K562 (cell line): ENCODE measurements at regions not wholly inside any gene's neighbourhood (a gene's known extent, or its start where the extent isn't known, plus 50 kb on each side); places are given as distances from the start of the nearest gene placed in this dataset.
A peak's percentile ranks its signal among the peaks of the same experiment; 100 is the strongest.

Experiments used
- CBFA2T3 ChIP-seq: fragments of 450-650 bp; IDR thresholded peaks from 2 replicates; pipeline ENCODE4 v1.6.1; 2017
- CHAMP1 ChIP-seq: fragments of 450-650 bp; IDR thresholded peaks from 2 replicates; pipeline ENCODE4 v1.6.1; 2016; ENCODE audit warnings: mild to moderate bottlenecking
- DEAF1 ChIP-seq: fragments of 450-650 bp; formaldehyde crosslinking; IDR thresholded peaks from 2 replicates; pipeline ENCODE4 v1.4.0; 2020; ENCODE audit warnings: mild to moderate bottlenecking, moderate library complexity
- EP400 ChIP-seq: fragments of 450-650 bp; IDR thresholded peaks from 2 replicates; pipeline ENCODE4 v1.6.1; 2017; ENCODE audit warnings: antibody characterized with exemption, mild to moderate bottlenecking, moderate library complexity
- ETV1 ChIP-seq: fragments of 450-650 bp; conservative IDR thresholded peaks from 2 replicates; pipeline ENCODE4 v1.6.1; 2016; ENCODE audit warnings: missing genetic modification characterization, control low read depth, low read depth, missing compliant biosample characterization
- HNRNPH1 ChIP-seq: fragments of 200-400 bp; formaldehyde crosslinking; optimal IDR thresholded peaks from 2 replicates; pipeline ENCODE3; 2017; ENCODE audit warnings: low read depth, mild to moderate bottlenecking, low read length, moderate library complexity
- JUND ChIP-seq, 2 experiments: IDR thresholded peaks; 2 replicates in 1 of 2; 3 replicates in 1 of 2; pipeline ENCODE4 v1.6.1; 2011; ENCODE audit warnings: borderline replicate concordance in 2 of 2, low read depth in 2 of 2, low read length in 2 of 2, improper control_type of control experiment in 1 of 2, missing biosample characterization in 1 of 2, missing genetic modification characterization in 1 of 2, missing genetic modification reagents in 1 of 2
- KLF13 ChIP-seq: fragments of 450-650 bp; IDR thresholded peaks from 2 replicates; pipeline ENCODE4 v1.6.1; 2016; ENCODE audit warnings: missing genetic modification characterization, low read depth, mild to moderate bottlenecking, missing compliant biosample characterization, moderate library complexity, borderline replicate concordance
- NEUROD1 ChIP-seq: fragments of 150-350 bp; IDR thresholded peaks from 2 replicates; pipeline ENCODE4 v1.6.1; 2014; ENCODE audit warnings: borderline replicate concordance, low read length, low read depth; ENCODE audit not compliant: partially characterized antibody
- NR4A1 ChIP-seq, 2 experiments: fragments of 250-450 bp in 1 of 2; fragments of 450-650 bp in 1 of 2; sonication (Bioruptor Pico) in 1 of 2; IDR thresholded peaks; 2 replicates each; pipeline versions ENCODE4 v1.4.0 to v1.6.1; 2016 to 2020; ENCODE audit warnings: mild to moderate bottlenecking in 2 of 2, missing compliant biosample characterization in 1 of 2, missing genetic modification characterization in 1 of 2, moderate library complexity in 1 of 2
- RAD21 ChIP-seq, 2 experiments: fragments of 250-450 bp in 1 of 2; fragments of 450-650 bp in 1 of 2; sonication (Bioruptor Pico) in 1 of 2; formaldehyde crosslinking in 1 of 2; IDR thresholded peaks in 1 of 2; conservative IDR thresholded peaks in 1 of 2; 2 replicates each; pipeline versions ENCODE4 v1.4.0 to v1.8.0; 2020 to 2022; ENCODE audit warnings: mild to moderate bottlenecking in 2 of 2, moderate library complexity in 1 of 2
- RCOR1 ChIP-seq, 2 experiments: IDR thresholded peaks; 2 replicates each; pipeline ENCODE4 v1.6.1; 2012; ENCODE audit warnings: low read depth in 2 of 2, low read length in 2 of 2, borderline replicate concordance in 1 of 2, improper control_type of control experiment in 1 of 2
- SMC3 ChIP-seq: conservative IDR thresholded peaks from 2 replicates; pipeline ENCODE4 v1.6.1; 2011; ENCODE audit warnings: low read depth, low read length, improper control_type of control experiment; ENCODE audit not compliant: insufficient read depth
- ZNF384 ChIP-seq: IDR thresholded peaks from 2 replicates; pipeline ENCODE4 v1.6.1; 2012; ENCODE audit warnings: low read depth, low read length, improper control_type of control experiment
- ZNF551 ChIP-seq: fragments of 250-450 bp; sonication (Bioruptor Pico); IDR thresholded peaks from 2 replicates; pipeline ENCODE4 v1.5.0; 2021; ENCODE audit warnings: mild to moderate bottlenecking, moderate library complexity
- TF ChIP-seq, protein P1 (sequence below), 2 experiments: fragments of 450-650 bp; conservative IDR thresholded peaks; 2 replicates each; pipeline ENCODE4 v1.6.1; 2017; ENCODE audit warnings: mild to moderate bottlenecking in 2 of 2, moderate library complexity in 2 of 2
- TF ChIP-seq, protein P2 (sequence below), 3 experiments: fragments of 200-800 bp in 1 of 3; sonication (Bioruptor generic) in 1 of 3; sonication (generic) in 1 of 3; formaldehyde crosslinking in 1 of 3; IDR thresholded peaks; 2 replicates each; pipeline versions ENCODE4 v1.6.1 to v1.8.0; 2016 to 2022; ENCODE audit warnings: mild to moderate bottlenecking in 2 of 3, missing compliant biosample characterization in 2 of 3, missing genetic modification characterization in 2 of 3, missing genetic modification reagents in 1 of 3

GRCh38 chr2:111618978-111619902, 264.8 kb downstream of the ANAPC1 start (continued):
- TF ChIP-seq KLF13 (tag) (no peak), RAD21 (CRISPR knock-in tag; conservative IDR thresholded peaks at IDR 0.05 in 1 of 2, IDR thresholded peaks at IDR 0.05 in 1 of 2) (peak; percentile 94 to 95), ZNF384 (peak; percentile 37; the same call in 1 of the 2 replicates), DEAF1 (CRISPR knock-in tag) (peak; percentile 92), NR4A1 (CRISPR knock-in tag; IDR thresholded peaks at IDR 0.05) (no peak), NR4A1 (tag; IDR thresholded peaks at IDR 0.05) (no peak), NEUROD1 (peak; percentile 21), ZNF551 (CRISPR knock-in tag) (no peak), SMC3 (peak; percentile 68), CBFA2T3 (0 out of 2 replicates have a peak, but pooled peaks have one; percentile 4), ETV1 (tag) (0 out of 2 replicates have a peak, but pooled peaks have one; percentile 11), JUND (IDR thresholded peaks at IDR 0.05; ENCODE audit: borderline replicate concordance, low read depth, low read length) (peak; percentile 49; the same call in 1 of the 2 replicates), JUND (tag; IDR thresholded peaks at IDR 0.05; ENCODE audit: borderline replicate concordance, low read depth, low read length) (no peak; the same call in 2 of the 3 replicates), EP400 (0 out of 2 replicates have a peak, but pooled peaks have one; percentile 27), RCOR1 (IDR thresholded peaks at IDR 0.05; ENCODE audit: borderline replicate concordance in 1 of 2, low read depth in 2 of 2, low read length in 2 of 2) (peak in 1 of 2 experiments; percentile 54; a peak in 1 of 4 replicates), HNRNPH1 (no peak), CHAMP1 (peak; percentile 45; the same call in 1 of the 2 replicates)
- TF ChIP-seq, protein P1, sequence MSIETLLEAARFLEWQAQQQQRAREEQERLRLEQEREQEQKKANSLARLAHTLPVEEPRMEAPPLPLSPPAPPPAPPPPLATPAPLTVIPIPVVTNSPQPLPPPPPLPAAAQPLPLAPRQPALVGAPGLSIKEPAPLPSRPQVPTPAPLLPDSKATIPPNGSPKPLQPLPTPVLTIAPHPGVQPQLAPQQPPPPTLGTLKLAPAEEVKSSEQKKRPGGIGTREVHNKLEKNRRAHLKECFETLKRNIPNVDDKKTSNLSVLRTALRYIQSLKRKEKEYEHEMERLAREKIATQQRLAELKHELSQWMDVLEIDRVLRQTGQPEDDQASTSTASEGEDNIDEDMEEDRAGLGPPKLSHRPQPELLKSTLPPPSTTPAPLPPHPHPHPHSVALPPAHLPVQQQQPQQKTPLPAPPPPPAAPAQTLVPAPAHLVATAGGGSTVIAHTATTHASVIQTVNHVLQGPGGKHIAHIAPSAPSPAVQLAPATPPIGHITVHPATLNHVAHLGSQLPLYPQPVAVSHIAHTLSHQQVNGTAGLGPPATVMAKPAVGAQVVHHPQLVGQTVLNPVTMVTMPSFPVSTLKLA (conservative IDR thresholded peaks at IDR 0.05), result peak in 1 of 2 experiments; percentile 36; a peak in 1 of 4 replicates
- TF ChIP-seq, protein P2, sequence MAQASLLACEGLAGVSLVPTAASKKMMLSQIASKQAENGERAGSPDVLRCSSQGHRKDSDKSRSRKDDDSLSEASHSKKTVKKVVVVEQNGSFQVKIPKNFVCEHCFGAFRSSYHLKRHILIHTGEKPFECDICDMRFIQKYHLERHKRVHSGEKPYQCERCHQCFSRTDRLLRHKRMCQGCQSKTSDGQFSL (CRISPR knock-in tag; IDR thresholded peaks at IDR 0.05), result no peak
- TF ChIP-seq, protein P2 (tag; IDR thresholded peaks at IDR 0.05), result peak in 1 of 2 experiments; percentile 28; a peak in 1 of 4 replicates
